H1 (cell line): ENCODE measurements at regions not wholly inside any gene's neighbourhood (a gene's known extent, or its start where the extent isn't known, plus 50 kb on each side); places are given as distances from the start of the nearest gene placed in this dataset.

Experiments
- CTCF ChIA-PET: fragments of 300-600 bp; sonication (Branson Sonifier 250); formaldehyde crosslinking; loops from one replicate; lab custom pipeline; 2021; ENCODE audit not compliant: partially characterized antibody; lab: Charles Lee
- POLR2A ChIA-PET: fragments of 300-600 bp; sonication (Branson Sonifier 250); formaldehyde crosslinking; loops from one replicate; lab custom pipeline; 2021; ENCODE audit warnings: inconsistent platforms; ENCODE audit not compliant: partially characterized antibody; lab: Charles Lee
- DNase-seq, 2 experiments: peaks; one replicate each; pipeline versions ENCODE4 v3.0.0 to v3.0.0-alpha.2; 2010 to 2022; ENCODE audit warnings: low spot score in 2 of 2, low read depth in 1 of 2, mixed read lengths in 1 of 2
- FAIRE-seq: peaks from 2 replicates; lab custom pipeline; 2011; peaks lifted over from hg19 to GRCh38; lab: Jason Lieb, UNC
- H2AFZ ChIP-seq: 2 replicates; pipeline ENCODE4 v1.8.1; 2012; ENCODE audit warnings: low read length, inconsistent platforms
- H2AK5ac ChIP-seq: 2 replicates; pipeline ENCODE4 v1.6.1; 2013; ENCODE audit warnings: low read depth, low read length
- H2BK120ac ChIP-seq: replicated peaks from 2 replicates; pipeline ENCODE3; 2013; ENCODE audit warnings: low read depth, low read length, inconsistent platforms
- H2BK12ac ChIP-seq: 2 replicates; pipeline ENCODE4 v1.6.1; 2013; ENCODE audit warnings: low read depth, low read length
- H2BK15ac ChIP-seq: 2 replicates; pipeline ENCODE4 v1.6.1; 2013; ENCODE audit warnings: low read length
- H2BK20ac ChIP-seq: 2 replicates; pipeline ENCODE4 v1.6.1; 2013; ENCODE audit warnings: low read length
- H2BK5ac ChIP-seq: 2 replicates; pipeline ENCODE4 v1.6.1; 2013; ENCODE audit warnings: low read depth, low read length
- H3K14ac ChIP-seq: 2 replicates; pipeline ENCODE4 v1.6.1; 2013; ENCODE audit warnings: inconsistent platforms; ENCODE audit not compliant: insufficient read length
- H3K18ac ChIP-seq: 2 replicates; pipeline ENCODE4 v1.6.1; 2013; ENCODE audit warnings: low read length; ENCODE audit errors: extremely low read depth
- H3K23ac ChIP-seq: 2 replicates; pipeline ENCODE4 v1.6.1; 2013; ENCODE audit warnings: inconsistent platforms; ENCODE audit not compliant: insufficient read length
- H3K23me2 ChIP-seq: 2 replicates; pipeline ENCODE4 v1.6.1; 2013; ENCODE audit warnings: low read depth, low read length
- H3K27ac ChIP-seq: 2 replicates; pipeline ENCODE4 v1.6.1; 2011; ENCODE audit warnings: low read depth, low read length, inconsistent platforms
- H3K27me3 ChIP-seq, 4 experiments: replicated peaks in 1 of 4; 1 replicate in 1 of 4; 2 replicates in 3 of 4; pipeline versions ENCODE4 v1.6.1 to v1.8.1; 2011 to 2013; ENCODE audit warnings: low read length in 3 of 4, mild to moderate bottlenecking in 3 of 4, inconsistent platforms in 2 of 4, mixed read lengths in 2 of 4, moderate library complexity in 1 of 4; ENCODE audit not compliant: control insufficient read depth in 3 of 4, insufficient read depth in 3 of 4; ENCODE audit errors: extremely low read depth in 1 of 4
- H3K36me3 ChIP-seq, 4 experiments: 2 replicates each; pipeline versions ENCODE4 v1.6.1 to v1.8.1; 2011 to 2013; ENCODE audit warnings: mild to moderate bottlenecking in 4 of 4, low read length in 3 of 4, moderate library complexity in 2 of 4, control low read depth in 1 of 4, inconsistent platforms in 1 of 4; ENCODE audit not compliant: insufficient read depth in 4 of 4, control insufficient read depth in 2 of 4
- H3K4ac ChIP-seq: replicated peaks from 2 replicates; pipeline ENCODE3; 2013; ENCODE audit warnings: low read length, low read depth, mixed read lengths, inconsistent platforms; ENCODE audit not compliant: insufficient read length
- H3K4me1 ChIP-seq, 4 experiments: replicated peaks in 1 of 4; 1 replicate in 1 of 4; 2 replicates in 3 of 4; pipeline versions ENCODE4 v1.6.1 to v1.8.1; 2011 to 2013; ENCODE audit warnings: low read length in 3 of 4, inconsistent platforms in 2 of 4, mixed read lengths in 1 of 4; ENCODE audit not compliant: insufficient read depth in 4 of 4, control insufficient read depth in 3 of 4
- H3K4me2 ChIP-seq, 2 experiments: 2 replicates each; pipeline versions ENCODE4 v1.6.1 to v1.8.1; 2011 to 2013; ENCODE audit warnings: low read depth in 2 of 2, low read length in 2 of 2, control low read depth in 1 of 2, inconsistent platforms in 1 of 2, mild to moderate bottlenecking in 1 of 2; ENCODE audit not compliant: insufficient read depth in 1 of 2
- H3K4me3 ChIP-seq, 4 experiments: fragments of 200-600, 300-600 bp in 1 of 4; sonication (generic), shearing (Covaris generic), sonication (Bioruptor Twin) in 1 of 4; 2 replicates each; pipeline versions ENCODE4 v1.5.1 to v1.8.1; 2011 to 2016; ENCODE audit warnings: low read length in 4 of 4, low read depth in 3 of 4, control low read depth in 2 of 4, inconsistent platforms in 2 of 4, mild to moderate bottlenecking in 2 of 4, mixed read lengths in 1 of 4, moderate library complexity in 1 of 4; ENCODE audit not compliant: insufficient read depth in 2 of 4; ENCODE audit errors: extremely low read depth in 1 of 4
- H3K56ac ChIP-seq: replicated peaks from 2 replicates; pipeline ENCODE3; 2013; ENCODE audit warnings: low read depth, mild to moderate bottlenecking, mixed read lengths, low read length, inconsistent platforms; ENCODE audit not compliant: insufficient read length
- H3K79me1 ChIP-seq: 2 replicates; pipeline ENCODE4 v1.6.1; 2013; ENCODE audit warnings: low read depth, low read length, control low read depth
- H3K79me2 ChIP-seq, 2 experiments: 2 replicates each; pipeline versions ENCODE4 v1.6.1 to v1.8.1; 2012 to 2013; ENCODE audit warnings: low read length in 2 of 2, mild to moderate bottlenecking in 2 of 2, inconsistent platforms in 1 of 2; ENCODE audit not compliant: insufficient read depth in 2 of 2, control insufficient read depth in 1 of 2
- H3K9ac ChIP-seq, 4 experiments: replicated peaks in 1 of 4; 1 replicate in 1 of 4; 2 replicates in 3 of 4; pipeline versions ENCODE4 v1.6.1 to v1.8.1; 2011 to 2013; ENCODE audit warnings: low read depth in 3 of 4, low read length in 3 of 4, control low read depth in 2 of 4, mild to moderate bottlenecking in 2 of 4, moderate library complexity in 2 of 4, inconsistent platforms in 1 of 4; ENCODE audit errors: extremely low read depth in 1 of 4
- H3K9me3 ChIP-seq, 2 experiments: 2 replicates each; pipeline versions ENCODE4 v1.6.1 to v1.8.1; 2012 to 2013; ENCODE audit warnings: mild to moderate bottlenecking in 2 of 2, moderate library complexity in 2 of 2, control low read depth in 1 of 2, inconsistent platforms in 1 of 2, low read depth in 1 of 2, low read length in 1 of 2, mixed read lengths in 1 of 2; ENCODE audit not compliant: insufficient read depth in 2 of 2
- H4K20me1 ChIP-seq, 2 experiments: replicated peaks in 1 of 2; 2 replicates each; pipeline versions ENCODE3 to v1.8.1; 2011 to 2013; ENCODE audit warnings: inconsistent platforms in 2 of 2, low read length in 2 of 2, mild to moderate bottlenecking in 1 of 2; ENCODE audit not compliant: insufficient read depth in 2 of 2, control insufficient read depth in 1 of 2
- H4K5ac ChIP-seq: 2 replicates; pipeline ENCODE4 v1.6.1; 2013; ENCODE audit warnings: low read length, low read depth, mixed read lengths, inconsistent platforms; ENCODE audit not compliant: insufficient read length
- H4K8ac ChIP-seq: 2 replicates; pipeline ENCODE4 v1.8.0; 2013; ENCODE audit warnings: mild to moderate bottlenecking, moderate library complexity, low read length, inconsistent platforms; ENCODE audit not compliant: insufficient read depth; ENCODE audit errors: extremely low read depth
- H4K91ac ChIP-seq: replicated peaks from 2 replicates; pipeline ENCODE3; 2013; ENCODE audit warnings: low read length, mixed read lengths, inconsistent platforms; ENCODE audit not compliant: insufficient read length
- CBX5 ChIP-seq: fragments of 300-800, 300-1000 bp; sonication (generic); IDR thresholded peaks from 2 replicates; pipeline ENCODE4 v1.7.1; 2016; ENCODE audit warnings: antibody characterized with exemption, low read length, low read depth
- CHD2 ChIP-seq: IDR thresholded peaks from 2 replicates; pipeline ENCODE4 v1.6.1; 2012; ENCODE audit warnings: low read length, improper control_type of control experiment
- GTF2F1 ChIP-seq: IDR thresholded peaks from 2 replicates; pipeline ENCODE4 v1.6.1; 2012; ENCODE audit warnings: low read depth, low read length, improper control_type of control experiment, borderline replicate concordance
- HDAC6 ChIP-seq: IDR thresholded peaks from one replicate; pipeline ENCODE4 v1.7.1; 2012; ENCODE audit warnings: low read depth, mild to moderate bottlenecking, inconsistent platforms, low read length, moderate library complexity
- RAD21 ChIP-seq, 2 experiments: IDR thresholded peaks in 1 of 2; conservative IDR thresholded peaks in 1 of 2; 2 replicates each; pipeline ENCODE4 v1.6.1; 2011; ENCODE audit warnings: low read depth in 2 of 2, low read length in 2 of 2, improper control_type of control experiment in 1 of 2, inconsistent platforms in 1 of 2, mild to moderate bottlenecking in 1 of 2, moderate library complexity in 1 of 2
- RXRA ChIP-seq: IDR thresholded peaks from 2 replicates; pipeline ENCODE4 v1.6.1; 2011; ENCODE audit warnings: low read depth, mild to moderate bottlenecking, low read length, moderate library complexity; ENCODE audit not compliant: insufficient read depth
- SAP30 ChIP-seq: fragments of 300-600 bp; sonication (generic); IDR thresholded peaks from 2 replicates; pipeline ENCODE4 v1.7.1; 2012; ENCODE audit warnings: low read length, moderate library complexity, mild to moderate bottlenecking, inconsistent platforms; ENCODE audit not compliant: insufficient read depth, insufficient replicate concordance
- TBP ChIP-seq: IDR thresholded peaks from 2 replicates; pipeline ENCODE4 v1.6.1; 2011; ENCODE audit warnings: low read depth, low read length, improper control_type of control experiment
- WGBS, 2 experiments: shearing (Covaris generic) in 1 of 2; methylation state at CpG; one replicate each; pipeline versions ENCODE4 v1.1.6 to v1.1.7; 2013 to 2015; ENCODE audit warnings: low lambda C conversion rate in 2 of 2, mixed read lengths in 2 of 2, inconsistent platforms in 1 of 2, low coverage in 1 of 2, missing lambda C conversion rate in 1 of 2; ENCODE audit not compliant: insufficient replicate concordance in 2 of 2, insufficient coverage in 1 of 2, insufficient read length in 1 of 2; ENCODE audit errors: extremely low coverage in 1 of 2, missing lambda C conversion rate in 1 of 2; 5-methylcytosine and 5-hydroxymethylcytosine counted together
- TF ChIP-seq, protein P1 (sequence below): IDR thresholded peaks from 2 replicates; pipeline ENCODE4 v1.6.1; 2012; ENCODE audit warnings: inconsistent platforms

DNA sequence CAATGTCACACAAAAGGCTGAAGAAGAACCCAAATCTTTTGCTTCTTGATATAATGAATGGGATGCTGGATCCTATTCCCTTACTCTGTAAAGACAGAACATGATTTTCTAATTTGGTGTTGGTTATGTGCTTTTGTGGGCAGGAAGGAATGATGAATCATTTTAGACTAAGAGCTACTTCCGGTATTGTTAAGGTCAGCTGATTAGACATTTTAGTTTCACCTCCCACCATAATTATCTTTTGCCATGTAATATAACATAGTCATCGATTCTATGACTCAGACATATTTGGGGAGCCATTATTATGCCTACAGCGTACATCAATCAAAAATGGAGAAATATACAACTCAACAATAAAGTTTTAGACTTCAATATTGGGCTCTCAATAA is 265.3 kb downstream of the ZNF674 start:
- Histone ChIP-seq H2BK12ac (no peak overlapping the region), H3K9me3 (no peaks in the 10 kb centered on the region; a peak in 1 of 4 replicates), H3K4ac (no peak overlapping the region), H3K23ac (no peak overlapping the region), H3K4me1 (peaks cover 0 to 5% (median 2%) of the 10 kb centered on the region in 4 experiments; a peak in 2 of 7 replicates), H2BK20ac (no peak overlapping the region), H2BK120ac (no peak overlapping the region), H3K4me2 (no peak overlapping the region), H3K23me2 (no peaks in the 10 kb centered on the region), H4K91ac (no peak overlapping the region), H4K20me1 (no peaks in the 10 kb centered on the region), H4K5ac (no peak overlapping the region), H2BK15ac (no peak overlapping the region), H3K9ac (no peak overlapping the region), H2AK5ac (no peak overlapping the region), H3K4me3 (no peak overlapping the region), H2BK5ac (no peak overlapping the region), H2AFZ (no peak overlapping the region), H3K14ac (no peak overlapping the region), H4K8ac (no peak overlapping the region), H3K79me2 (no peaks in the 10 kb centered on the region), H3K36me3 (no peaks in the 10 kb centered on the region), H3K79me1 (no peaks in the 10 kb centered on the region), H3K27me3 (no peaks in the 10 kb centered on the region), H3K18ac (no peak overlapping the region), H3K27ac (no peak overlapping the region), H3K56ac (no peak overlapping the region)
- ChIA-PET CTCF (no interaction called here), POLR2A (no interaction called here)
- FAIRE-seq (no peak), DNase-seq (no peak)
- TF ChIP-seq GTF2F1 = no peak
- no peak for TF ChIP-seq HDAC6
- no peak for TF ChIP-seq TBP
- TF ChIP-seq, protein P1, sequence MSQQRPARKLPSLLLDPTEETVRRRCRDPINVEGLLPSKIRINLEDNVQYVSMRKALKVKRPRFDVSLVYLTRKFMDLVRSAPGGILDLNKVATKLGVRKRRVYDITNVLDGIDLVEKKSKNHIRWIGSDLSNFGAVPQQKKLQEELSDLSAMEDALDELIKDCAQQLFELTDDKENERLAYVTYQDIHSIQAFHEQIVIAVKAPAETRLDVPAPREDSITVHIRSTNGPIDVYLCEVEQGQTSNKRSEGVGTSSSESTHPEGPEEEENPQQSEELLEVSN = no peak
- no peak for TF ChIP-seq CBX5
- no peak for TF ChIP-seq RAD21 (IDR thresholded peaks at IDR 0.05 in 1 of 2, conservative IDR thresholded peaks at IDR 0.05 in 1 of 2; ENCODE audit: low read depth in 2 of 2, low read length in 2 of 2)
- TF ChIP-seq CHD2 = no peak
- no peak for TF ChIP-seq SAP30
- TF ChIP-seq RXRA = no peak
- 94% methylated on average over 3 of the region's 3 CpGs; no CpG with 5 or more reads in 1 of the 2 experiments for WGBS, 2 experiments
